SU-DHL-6 (cell line): ENCODE measurements at regions not wholly inside any gene's neighbourhood (a gene's known extent, or its start where the extent isn't known, plus 50 kb on each side); places are given as distances from the start of the nearest gene placed in this dataset.

Experiments
- EZH2phosphoT487 ChIP-seq: fragments of 200-600 bp; sonication (generic), shearing (Covaris generic); conservative IDR thresholded peaks from 2 replicates; pipeline ENCODE4 v1.6.1; 2018; ENCODE audit warnings: mild to moderate bottlenecking, antibody characterized with exemption, low read length, moderate library complexity, mixed read lengths
- TF ChIP-seq, protein P1 (sequence below): fragments of 200-600 bp; sonication (generic); IDR thresholded peaks from one replicate; pipeline ENCODE4 v1.5.1; 2017; ENCODE audit warnings: antibody characterized with exemption, mild to moderate bottlenecking, low read length, moderate library complexity; ENCODE audit not compliant: insufficient read depth, poor library complexity, severe bottlenecking

DNA sequence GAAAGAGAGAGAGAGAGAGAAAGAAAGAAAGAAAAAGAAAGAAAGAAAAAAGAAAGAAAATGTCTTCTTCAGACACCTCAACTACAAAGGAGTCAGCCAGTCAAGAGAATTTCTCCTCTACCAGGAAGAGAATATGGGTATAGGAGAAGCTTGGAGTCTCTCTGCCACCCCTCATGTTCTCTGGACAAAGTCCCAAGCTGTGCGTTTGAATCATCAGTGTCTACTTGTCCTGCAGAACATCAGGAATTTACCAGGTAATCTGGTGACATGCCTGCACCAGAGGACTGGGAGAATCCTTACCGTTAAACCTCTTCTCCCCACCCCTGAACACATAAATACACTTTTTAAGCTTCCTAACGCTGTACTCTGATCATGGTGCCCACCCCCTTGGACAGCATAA, 119.5 kb downstream of the TM9SF2 start:
- no peak for TF ChIP-seq EZH2phosphoT487
- TF ChIP-seq, protein P1, sequence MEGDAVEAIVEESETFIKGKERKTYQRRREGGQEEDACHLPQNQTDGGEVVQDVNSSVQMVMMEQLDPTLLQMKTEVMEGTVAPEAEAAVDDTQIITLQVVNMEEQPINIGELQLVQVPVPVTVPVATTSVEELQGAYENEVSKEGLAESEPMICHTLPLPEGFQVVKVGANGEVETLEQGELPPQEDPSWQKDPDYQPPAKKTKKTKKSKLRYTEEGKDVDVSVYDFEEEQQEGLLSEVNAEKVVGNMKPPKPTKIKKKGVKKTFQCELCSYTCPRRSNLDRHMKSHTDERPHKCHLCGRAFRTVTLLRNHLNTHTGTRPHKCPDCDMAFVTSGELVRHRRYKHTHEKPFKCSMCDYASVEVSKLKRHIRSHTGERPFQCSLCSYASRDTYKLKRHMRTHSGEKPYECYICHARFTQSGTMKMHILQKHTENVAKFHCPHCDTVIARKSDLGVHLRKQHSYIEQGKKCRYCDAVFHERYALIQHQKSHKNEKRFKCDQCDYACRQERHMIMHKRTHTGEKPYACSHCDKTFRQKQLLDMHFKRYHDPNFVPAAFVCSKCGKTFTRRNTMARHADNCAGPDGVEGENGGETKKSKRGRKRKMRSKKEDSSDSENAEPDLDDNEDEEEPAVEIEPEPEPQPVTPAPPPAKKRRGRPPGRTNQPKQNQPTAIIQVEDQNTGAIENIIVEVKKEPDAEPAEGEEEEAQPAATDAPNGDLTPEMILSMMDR, result no peak
